Right atrium auricular region (tissue), 2 donors: ENCODE measurements at regions not wholly inside any gene's neighbourhood (a gene's known extent, or its start where the extent isn't known, plus 50 kb on each side); places are given as distances from the start of the nearest gene placed in this dataset.

Source experiments
- DNase-seq: peaks from one replicate; pipeline ENCODE4 v3.0.0-alpha.2; 2019; ENCODE audit warnings: low spot score
- H3K27ac ChIP-seq, 2 donors: fragments of 200-600 bp; sonication (generic); 1 replicate in 1 of 2; 2 replicates in 1 of 2; pipeline ENCODE4 v1.5.1; 2016 to 2019
- H3K27me3 ChIP-seq, 2 donors: fragments of 200-600 bp; sonication (generic); one replicate each; pipeline versions ENCODE4 v1.5.1 to v1.6.0; 2017 to 2019
- H3K36me3 ChIP-seq: fragments of 200-600 bp; sonication (generic); one replicate; pipeline ENCODE4 v1.5.1; 2016
- H3K4me1 ChIP-seq, 2 donors: fragments of 200-600 bp; sonication (generic); one replicate each; pipeline versions ENCODE4 v1.5.1 to v1.6.0; 2017 to 2019
- H3K4me3 ChIP-seq, 2 donors: fragments of 200-600 bp; sonication (generic); 1 replicate in 1 of 2; 2 replicates in 1 of 2; pipeline ENCODE4 v1.5.1; 2017 to 2019; ENCODE audit warnings: mild to moderate bottlenecking in 1 of 2, moderate library complexity in 1 of 2
- H3K9me3 ChIP-seq, 2 donors: fragments of 200-600 bp; sonication (generic); one replicate each; pipeline ENCODE4 v1.5.1; 2019
- CTCF ChIP-seq, 2 donors: fragments of 200-600 bp; sonication (generic); IDR thresholded peaks; one replicate each; pipeline ENCODE4 v1.5.1; 2019; ENCODE audit warnings: antibody characterized with exemption in 2 of 2

DNA sequence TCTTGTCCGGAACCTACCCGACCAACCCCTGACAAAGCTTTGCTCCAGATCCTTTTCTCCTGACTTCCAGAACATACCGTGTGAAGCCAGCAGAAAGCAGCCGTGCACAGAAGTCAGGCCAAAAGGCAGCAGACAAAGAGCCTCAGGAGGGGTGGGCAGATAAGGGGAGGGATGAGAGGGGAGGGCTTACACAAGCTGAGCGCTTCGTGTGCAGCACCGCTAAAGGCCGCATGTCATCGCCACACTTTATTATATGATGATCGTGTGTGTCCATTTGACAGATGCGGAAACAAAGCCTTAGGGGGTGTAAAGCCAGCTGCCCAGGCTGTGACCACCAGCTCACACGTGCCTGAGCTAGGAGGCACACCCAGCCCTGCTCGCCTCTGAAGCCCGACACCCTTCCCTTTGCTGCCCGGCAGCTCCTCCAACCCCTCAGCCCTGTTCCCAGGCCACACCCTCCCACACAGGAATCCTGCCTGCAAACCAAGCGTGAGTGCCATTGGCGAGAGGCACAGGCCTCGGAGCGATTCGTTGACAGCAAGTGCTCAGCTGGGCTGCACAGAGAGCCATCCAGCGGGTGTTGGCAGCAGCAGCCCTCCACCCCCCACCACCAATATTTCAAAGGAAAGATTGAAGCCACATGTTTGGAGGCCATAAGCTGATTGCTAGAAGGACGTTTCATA, 170.5 kb upstream of the SMIM23 start:
- no peak for DNase-seq
- Histone ChIP-seq H3K27ac (no peak overlapping the region), H3K27me3 (no peaks in the 10 kb centered on the region), H3K36me3 (no peaks in the 10 kb centered on the region), H3K9me3 (no peaks in the 10 kb centered on the region), H3K4me3 (no peak overlapping the region), H3K4me1 (no peaks in the 10 kb centered on the region)
- TF ChIP-seq CTCF (IDR thresholded peaks at IDR 0.05): no peak

DNA sequence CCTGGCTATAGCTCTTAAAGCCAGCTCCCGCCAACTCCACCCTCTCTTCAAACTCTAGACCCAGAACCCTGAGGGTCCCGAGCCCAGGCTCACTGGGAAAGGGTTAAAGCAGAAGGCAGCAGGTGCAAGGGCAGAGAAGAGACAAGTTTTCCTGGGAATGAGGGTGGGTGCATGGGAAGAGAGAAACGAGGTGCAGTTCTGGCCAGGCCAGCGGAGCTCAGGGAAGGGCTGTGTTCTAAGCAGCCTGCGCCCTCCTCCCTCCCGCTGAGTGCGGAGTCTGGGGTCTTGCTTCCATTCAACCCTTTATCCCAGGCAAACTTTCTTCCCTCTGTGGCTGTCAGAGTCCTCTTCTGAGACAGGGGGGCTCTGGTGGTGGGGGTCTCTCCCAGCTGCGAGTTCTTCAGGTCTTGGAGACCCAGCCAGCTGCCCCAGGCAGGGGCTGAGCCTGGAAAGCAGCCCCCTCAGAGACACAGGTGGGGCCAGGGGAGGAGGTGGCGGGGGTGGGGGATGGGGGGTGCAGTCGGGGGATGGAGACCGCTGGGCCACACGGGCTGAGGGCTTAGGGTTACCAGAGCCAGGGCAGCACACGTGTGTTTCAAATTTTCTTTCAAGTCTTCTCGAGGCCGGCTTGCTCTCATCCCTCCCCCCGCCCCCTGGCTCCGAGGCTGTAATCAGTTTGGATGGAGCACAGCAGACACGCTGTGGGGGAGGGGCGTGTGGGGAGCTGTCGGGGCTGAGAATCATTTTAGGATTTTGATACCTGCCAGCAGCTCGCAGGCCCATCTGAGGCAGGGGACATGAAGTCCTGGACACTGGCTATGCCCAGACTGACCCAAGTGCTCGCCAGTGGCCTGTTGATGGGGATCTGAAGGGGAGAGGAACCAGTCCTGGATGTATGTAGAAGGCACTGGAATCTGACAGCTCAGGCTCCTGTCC, 169.6 kb upstream of the SMIM23 start:
- TF ChIP-seq CTCF (IDR thresholded peaks at IDR 0.05): no peak
- DNase-seq: no peak
- Histone ChIP-seq H3K9me3 (no peaks in the 10 kb centered on the region), H3K27me3 (no peaks in the 10 kb centered on the region), H3K27ac (no peak overlapping the region), H3K4me1 (no peaks in the 10 kb centered on the region), H3K4me3 (no peak overlapping the region), H3K36me3 (no peaks in the 10 kb centered on the region)

DNA sequence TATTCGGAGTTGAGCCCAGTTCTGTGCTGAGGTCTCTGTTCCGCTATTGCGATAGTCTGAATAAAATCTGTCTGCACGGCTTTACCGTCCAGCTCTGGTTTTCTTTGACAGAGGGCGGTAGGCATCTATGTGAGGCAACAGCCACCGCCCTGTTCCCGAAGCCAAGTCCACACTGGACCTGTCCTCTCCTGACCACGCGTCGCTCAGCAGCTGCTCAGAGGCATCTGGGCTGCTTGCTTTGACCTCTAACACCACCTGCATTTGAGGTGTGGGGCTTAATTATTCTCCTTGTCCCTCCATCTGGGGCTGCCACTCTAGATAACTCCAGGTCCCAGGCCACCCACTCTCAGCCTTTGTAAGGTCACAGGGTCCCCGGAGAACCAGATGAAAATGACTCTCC, 168.4 kb upstream of the SMIM23 start:
- H3K4me1 ChIP-seq: no peaks in the 10 kb centered on the region
- no peaks in the 10 kb centered on the region for H3K36me3 ChIP-seq
- TF ChIP-seq CTCF (IDR thresholded peaks at IDR 0.05): no peak
- H3K9me3 ChIP-seq: no peaks in the 10 kb centered on the region
- no peak overlapping the region for H3K4me3 ChIP-seq
- no peak for DNase-seq
- no peaks in the 10 kb centered on the region for H3K27me3 ChIP-seq
- H3K27ac ChIP-seq: no peak overlapping the region

DNA sequence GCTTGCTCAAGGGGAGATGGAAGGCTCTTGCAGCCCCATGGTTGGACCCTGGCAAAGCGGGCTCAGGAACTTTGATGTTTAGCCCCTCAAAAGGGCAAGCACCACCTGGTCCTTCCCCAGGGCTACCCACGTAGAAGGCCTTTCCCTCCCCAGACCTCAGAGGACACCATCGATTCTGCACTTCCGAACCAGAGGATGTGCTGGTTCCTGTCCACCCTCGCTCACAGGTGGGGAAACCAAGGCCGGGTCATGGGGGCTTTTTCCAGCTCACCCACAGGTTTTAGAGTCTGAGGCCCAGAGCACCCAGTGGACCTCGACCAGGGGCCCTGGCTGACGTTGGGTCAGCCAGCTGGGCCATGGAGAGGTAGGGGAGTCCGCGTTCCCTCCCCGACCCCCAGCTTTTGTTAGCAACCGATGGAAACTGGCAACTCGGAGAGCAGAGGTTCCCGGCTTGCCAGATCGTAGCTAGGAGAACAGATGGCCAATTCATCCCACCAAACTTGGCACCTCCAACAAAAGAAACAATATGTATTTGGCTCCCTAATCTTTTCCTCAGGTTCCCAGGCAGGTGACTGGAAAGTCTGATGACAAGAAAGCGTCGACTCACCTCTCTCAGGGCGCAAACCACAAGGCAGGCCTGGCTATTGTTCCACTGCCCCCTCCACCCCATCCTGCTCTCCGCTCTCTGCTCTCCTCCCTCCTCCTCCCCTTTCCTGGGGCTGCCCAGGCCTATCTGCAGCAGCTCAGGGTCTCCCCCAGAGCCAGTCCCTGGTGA, 167.6 kb upstream of the SMIM23 start:
- no peak for DNase-seq
- Histone ChIP-seq H3K9me3 (no peaks in the 10 kb centered on the region), H3K4me1 (no peaks in the 10 kb centered on the region), H3K27ac (no peak overlapping the region), H3K27me3 (no peaks in the 10 kb centered on the region), H3K4me3 (no peak overlapping the region), H3K36me3 (no peaks in the 10 kb centered on the region)
- TF ChIP-seq CTCF (IDR thresholded peaks at IDR 0.05): no peak

DNA sequence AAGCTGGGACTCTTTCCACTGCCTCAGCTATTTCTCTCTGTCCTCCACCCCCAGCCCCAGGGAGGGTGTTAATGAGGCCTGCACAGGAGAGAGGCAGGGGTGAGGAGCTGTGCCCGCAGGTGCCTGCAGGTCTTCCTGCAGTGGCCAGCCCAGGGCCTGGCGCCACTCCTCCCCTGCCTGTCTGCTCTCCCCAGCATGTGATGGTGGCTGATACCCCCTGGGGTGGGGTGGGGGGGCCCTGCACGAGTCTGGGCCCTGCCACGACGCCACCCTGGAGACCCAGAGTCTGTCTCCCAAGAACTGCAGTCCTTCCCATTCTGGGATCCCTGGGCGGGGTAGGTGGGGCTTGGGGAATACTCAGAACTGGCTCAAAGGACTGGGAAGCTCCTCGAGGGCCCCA, 166.4 kb upstream of the SMIM23 start:
- H3K27ac ChIP-seq: no peak overlapping the region
- no peak overlapping the region for H3K4me3 ChIP-seq
- no peaks in the 10 kb centered on the region for H3K4me1 ChIP-seq
- H3K27me3 ChIP-seq: no peaks in the 10 kb centered on the region
- H3K36me3 ChIP-seq: no peaks in the 10 kb centered on the region
- H3K9me3 ChIP-seq: no peaks in the 10 kb centered on the region
- TF ChIP-seq CTCF (IDR thresholded peaks at IDR 0.05): no peak
- DNase-seq: no peak
